SKM-1 treated with dmso at 0.1 percent for 144 hours (cell line): ENCODE measurements at regions not wholly inside any gene's neighbourhood (a gene's known extent, or its start where the extent isn't known, plus 50 kb on each side); places are given as distances from the start of the nearest gene placed in this dataset.

Source experiments
- DNase-seq: peaks from one replicate; lab custom pipeline; 2025; ENCODE audit not compliant: unreplicated experiment; lab: John Stamatoyannopoulos, UW

DNA sequence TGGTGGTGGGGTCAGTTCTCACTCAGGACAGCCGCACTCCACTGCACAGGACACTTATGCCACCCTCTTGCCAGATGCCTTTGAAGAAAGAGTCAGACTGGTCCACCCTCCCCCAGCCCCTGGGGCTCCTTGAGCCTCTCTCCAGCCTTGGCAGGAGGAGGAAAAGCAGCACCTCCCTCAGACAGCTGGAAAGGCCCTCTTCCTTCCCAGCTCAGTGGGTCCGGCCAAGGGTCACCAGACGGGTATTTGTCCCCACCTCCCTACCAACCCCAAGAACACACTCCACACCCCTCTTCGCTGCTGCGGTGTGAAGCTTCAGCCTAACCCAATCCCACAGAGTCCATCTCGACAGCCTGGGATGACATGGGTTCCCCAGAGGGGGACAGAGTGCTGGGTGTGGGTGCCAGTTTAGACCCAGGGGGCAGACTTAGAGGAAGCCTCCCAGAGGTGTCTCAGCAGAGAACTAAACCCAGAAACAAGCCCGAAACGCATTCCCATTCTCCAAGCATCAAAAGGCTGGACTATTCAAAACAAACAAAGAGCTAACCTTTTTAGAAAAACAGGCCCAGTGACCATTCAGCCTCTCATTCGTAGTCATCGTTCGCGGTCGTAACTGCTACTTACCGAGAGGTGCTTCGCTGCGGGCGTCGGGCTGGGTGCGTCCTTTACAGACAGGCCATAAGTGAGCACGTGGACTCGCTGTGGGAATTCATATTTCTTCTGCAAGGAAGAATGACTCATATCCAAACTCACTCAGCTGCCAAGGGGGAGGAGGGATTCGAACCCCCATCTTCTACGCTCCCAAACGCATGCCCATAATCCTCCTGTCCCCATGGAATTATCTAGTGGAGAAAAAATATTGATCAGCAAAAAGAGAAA, 57.5 kb upstream of the ANO1 start:
- DNase-seq = no peak

DNA sequence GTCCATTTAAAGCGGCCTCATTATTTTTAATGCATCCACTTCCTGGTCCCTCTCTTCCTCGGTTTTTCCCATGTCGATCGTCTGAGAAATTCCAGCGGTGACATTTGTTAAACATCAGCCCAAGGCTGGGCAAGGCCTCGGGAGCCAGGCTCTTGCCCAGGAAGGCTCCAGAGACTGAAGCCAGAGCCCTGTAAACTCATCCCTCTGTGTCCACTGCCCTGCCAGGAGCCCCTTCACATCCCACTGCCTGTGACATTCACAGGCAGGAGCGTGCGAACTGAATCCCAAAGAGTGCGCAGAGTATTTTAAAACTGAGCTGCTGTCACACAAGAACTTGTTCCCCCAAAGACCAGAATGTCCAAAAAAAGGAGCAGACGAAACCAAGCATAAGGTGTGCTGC, 56.5 kb upstream of the ANO1 start:
- DNase-seq = no peak

DNA sequence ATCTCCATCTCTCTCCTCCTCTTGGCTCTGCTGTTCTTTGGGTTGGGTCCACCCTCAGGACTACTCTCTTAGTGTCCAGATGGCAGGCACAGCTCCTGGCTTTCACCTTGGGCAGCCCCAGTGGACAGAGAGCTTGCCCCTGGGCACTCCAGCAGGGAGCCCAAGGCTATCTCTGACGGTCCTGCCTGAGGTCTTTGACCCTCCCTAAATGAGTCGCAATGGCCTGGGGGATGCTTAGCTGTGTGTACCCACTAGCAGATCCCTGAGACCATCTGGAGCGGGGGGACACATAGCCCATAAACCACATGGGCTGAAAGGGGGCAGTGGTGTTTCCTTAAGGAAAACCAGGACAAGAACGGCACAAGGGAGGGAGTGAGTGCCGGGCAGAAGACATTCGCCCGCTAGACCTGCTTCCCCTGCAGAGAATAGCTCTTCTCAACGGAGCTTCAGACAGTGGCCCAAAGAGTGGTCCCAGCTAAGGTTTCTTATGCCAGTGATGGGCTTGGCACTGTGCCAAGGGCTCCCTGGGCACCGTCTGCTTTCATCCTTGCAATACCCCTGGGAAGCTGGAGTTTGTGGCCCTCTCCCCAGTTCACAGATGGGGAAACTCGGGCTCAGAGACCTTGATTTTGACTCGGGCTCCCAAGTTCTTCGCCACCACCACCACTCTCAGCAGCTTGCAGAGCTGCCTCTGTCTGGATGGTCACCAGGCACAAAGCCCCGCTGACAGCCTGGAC, 53.9 kb upstream of the ANO1 start:
- no peak for DNase-seq

DNA sequence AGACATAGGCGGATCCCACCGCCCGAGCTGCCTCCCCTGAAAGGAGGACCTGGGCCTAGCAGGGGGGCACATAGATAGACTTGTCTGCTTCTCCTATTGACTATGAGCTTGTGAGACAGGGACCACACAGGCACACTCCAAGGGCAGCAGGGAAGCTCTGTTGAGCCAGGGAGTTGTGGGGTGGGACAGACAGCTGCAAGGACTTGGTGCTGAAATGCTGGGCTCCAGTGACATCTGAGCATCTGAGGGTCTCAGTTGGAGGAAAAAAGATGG, 53.4 kb upstream of the ANO1 start:
- no peak for DNase-seq

DNA sequence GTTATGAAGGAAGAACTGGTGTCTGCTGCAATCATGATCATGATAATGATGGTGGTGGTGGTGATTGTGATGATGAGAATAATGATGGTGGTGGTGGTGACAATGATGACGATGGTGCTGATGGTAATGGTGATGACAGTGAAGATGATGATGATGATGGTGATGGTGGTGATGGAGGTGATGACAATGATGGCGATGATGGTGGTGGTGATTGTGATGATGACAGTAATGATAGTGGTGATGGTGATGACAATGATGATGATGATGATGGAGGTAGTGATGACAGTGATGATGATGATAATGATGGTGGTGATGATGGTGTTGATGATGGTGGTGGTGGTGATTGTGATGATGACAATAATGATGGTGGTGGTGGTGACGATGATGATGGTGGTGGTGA, 52.8 kb upstream of the ANO1 start:
- DNase-seq = no peak

DNA sequence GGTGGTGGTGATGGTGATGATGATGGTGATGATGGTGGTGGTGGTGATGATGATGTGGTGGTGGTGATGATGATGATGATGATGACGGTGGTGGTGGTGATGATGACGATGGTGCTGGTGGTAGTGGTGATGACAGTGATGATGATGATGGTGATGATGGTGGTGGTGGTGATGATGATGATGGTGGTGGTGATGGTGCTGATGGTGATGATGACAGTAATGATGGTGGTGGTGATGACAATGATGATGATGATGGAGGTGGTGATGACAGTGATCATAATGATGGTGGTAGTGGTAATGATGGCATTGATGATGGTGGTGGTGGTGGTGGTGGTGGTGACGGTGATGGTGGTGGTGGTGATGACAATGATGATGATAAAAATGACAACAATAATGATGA, 52.1 kb upstream of the ANO1 start:
- no peak for DNase-seq

DNA sequence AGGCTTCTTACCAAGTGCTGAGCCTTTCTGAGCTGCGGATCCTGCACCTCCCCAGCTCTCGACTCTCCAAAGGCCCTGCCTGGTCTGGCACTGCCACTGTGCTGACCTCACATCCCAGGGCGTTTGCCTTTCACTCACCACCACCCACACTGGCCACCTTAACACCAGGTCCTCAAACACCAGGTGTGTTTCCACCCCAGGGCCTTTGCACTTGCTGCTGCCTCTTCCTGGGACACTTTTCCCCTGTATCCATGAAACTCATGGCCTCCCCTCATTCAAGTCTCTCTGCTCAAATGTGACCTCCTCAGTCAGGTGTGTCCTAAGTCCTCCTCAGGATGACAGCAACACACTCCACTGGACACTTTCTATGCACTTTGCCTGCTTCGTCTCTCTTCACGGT, 51.4 kb upstream of the ANO1 start:
- no peak for DNase-seq

DNA sequence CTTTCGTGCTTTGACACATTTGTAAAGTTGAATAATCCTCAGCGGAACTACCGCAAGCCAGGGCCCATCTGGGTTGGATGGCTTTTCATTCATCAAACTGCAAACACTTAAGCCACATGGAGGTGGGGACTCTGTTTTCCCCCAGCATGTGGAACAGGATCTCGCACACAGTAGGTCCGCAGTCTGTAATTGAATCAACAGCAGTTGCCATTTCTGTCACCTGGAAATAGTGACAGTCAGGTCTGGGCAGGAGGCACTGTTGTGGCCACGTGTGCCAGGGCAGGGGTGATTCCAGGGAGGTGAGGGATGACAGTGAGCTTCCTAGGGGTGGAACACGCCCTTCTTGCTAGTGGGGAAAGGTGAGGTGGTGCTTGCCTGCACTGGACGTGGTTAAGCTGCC, 50.7 kb upstream of the ANO1 start:
- DNase-seq = no peak

DNA sequence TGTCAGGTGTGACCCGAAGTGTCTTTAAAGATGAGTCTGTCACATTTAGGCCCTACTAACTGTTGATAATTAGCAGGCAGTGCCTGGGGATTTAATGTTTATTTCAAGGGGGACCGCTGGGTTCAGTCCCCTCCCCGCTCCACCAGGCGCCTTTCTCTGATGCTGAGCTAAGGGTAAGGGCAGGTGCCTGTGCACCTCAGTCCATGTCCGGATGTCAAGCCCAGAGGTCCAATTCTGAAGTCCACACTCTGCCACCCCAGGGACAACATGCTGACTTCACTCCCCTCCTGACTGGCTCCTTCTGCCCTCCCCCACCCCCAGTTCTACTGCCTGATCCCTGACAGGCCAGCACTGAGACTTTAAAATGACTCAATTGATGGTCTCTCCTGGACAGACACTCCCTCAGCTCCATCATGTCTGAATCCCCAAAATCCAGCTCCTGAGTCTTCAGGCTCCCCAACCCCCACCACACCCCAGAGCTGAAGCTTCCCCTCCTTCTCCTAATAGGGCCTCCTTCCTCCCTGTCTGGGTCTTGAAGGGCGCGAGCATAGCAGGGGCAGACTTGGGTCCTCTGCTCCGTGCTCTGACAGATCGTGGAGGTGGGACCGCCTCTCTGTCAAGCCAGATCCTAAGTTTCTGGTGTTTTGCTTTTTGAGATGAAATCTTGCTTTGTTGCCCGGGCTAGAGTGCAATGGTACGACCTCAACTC, 49.8 kb upstream of the ANO1 start:
- DNase-seq = no peak
